NCI-H146 (cell line): ENCODE measurements at regions not wholly inside any gene's neighbourhood (a gene's known extent, or its start where the extent isn't known, plus 50 kb on each side); places are given as distances from the start of the nearest gene placed in this dataset.

Experiments
- DNase-seq: peaks from one replicate; lab custom pipeline; 2025; lab: John Stamatoyannopoulos, UW

- DNase-seq, result peak; percentile 94
Observed at GRCh38 chrX:137366018-137366633, 199.8 kb upstream of the ZIC3 start.

- DNase-seq, result peak; percentile 48
Observed at GRCh38 chrX:137363559-137363958, 202.4 kb upstream of the ZIC3 start.

- peak; percentile 89 for DNase-seq
Observed at GRCh38 chrX:137362583-137362982, 203.3 kb upstream of the ZIC3 start.

GRCh38 chrX:137354851-137355250, 211.1 kb upstream of the ZIC3 start:
- DNase-seq, result peak; percentile 32

GRCh38 chrX:137353404-137353803, 212.5 kb upstream of the ZIC3 start:
- DNase-seq, result no peak

GRCh38 chrX:137352101-137352660, 213.7 kb upstream of the ZIC3 start:
- peak; percentile 4 for DNase-seq

GRCh38 chrX:137342969-137343368, 223.0 kb upstream of the ZIC3 start:
- DNase-seq, result no peak

GRCh38 chrX:137313627-137314026, 252.3 kb upstream of the ZIC3 start:
- DNase-seq, result no peak

GRCh38 chrX:137305404-137305803, 260.5 kb upstream of the ZIC3 start:
- no peak for DNase-seq

- no peak for DNase-seq
Observed at GRCh38 chrX:137297167-137297566, 263.4 kb upstream of the GPR101 start.

- no peak for DNase-seq
Observed at GRCh38 chrX:137290011-137290410, 256.2 kb upstream of the GPR101 start.

GRCh38 chrX:137287191-137287590, 253.4 kb upstream of the GPR101 start:
- no peak for DNase-seq

- DNase-seq, result no peak
Observed at GRCh38 chrX:137286423-137286822, 252.6 kb upstream of the GPR101 start.

GRCh38 chrX:137278825-137279224, 245.0 kb upstream of the GPR101 start:
- no peak for DNase-seq

GRCh38 chrX:137263374-137263773, 229.6 kb upstream of the GPR101 start:
- no peak for DNase-seq

- no peak for DNase-seq
Observed at GRCh38 chrX:137245183-137245582, 211.4 kb upstream of the GPR101 start.

- peak; percentile 25 for DNase-seq
Observed at GRCh38 chrX:137236837-137237236, 203.0 kb upstream of the GPR101 start.

GRCh38 chrX:137234651-137235402, 201.0 kb upstream of the GPR101 start:
- peak; percentile 39 for DNase-seq

- no peak for DNase-seq
Observed at GRCh38 chrX:137233478-137233877, 199.7 kb upstream of the GPR101 start.

- no peak for DNase-seq
Observed at GRCh38 chrX:137227151-137227550, 193.4 kb upstream of the GPR101 start.

GRCh38 chrX:137215467-137215866, 181.7 kb upstream of the GPR101 start:
- DNase-seq, result no peak

- DNase-seq, result peak; percentile 92
Observed at GRCh38 chrX:137212078-137212632, 178.4 kb upstream of the GPR101 start.

- DNase-seq, result no peak
Observed at GRCh38 chrX:137198040-137198439, 164.2 kb upstream of the GPR101 start.
